GM10248 (cell line): ENCODE measurements at regions not wholly inside any gene's neighbourhood (a gene's known extent, or its start where the extent isn't known, plus 50 kb on each side); places are given as distances from the start of the nearest gene placed in this dataset.

Experiments used
- CTCF ChIA-PET: fragments of 300-600 bp; sonication (Branson Sonifier 250); formaldehyde crosslinking; extraction: SDS; loops from one replicate; lab custom pipeline; 2021; ENCODE audit warnings: antibody characterized with exemption; lab: Yijun Ruan, JAX
- POLR2A ChIA-PET: fragments of 350-650 bp; sonication (Branson Sonifier 250); formaldehyde crosslinking; extraction: SDS; loops from one replicate; lab custom pipeline; 2020; ENCODE audit warnings: antibody characterized with exemption; lab: Yijun Ruan, JAX
- DNase-seq: peaks from one replicate; pipeline ENCODE4 v3.0.0; 2012; ENCODE audit errors: extremely low spot score
- TF ChIP-seq, protein P1 (sequence below): IDR thresholded peaks from 2 replicates; pipeline ENCODE4 v1.5.1; 2012; ENCODE audit warnings: mild to moderate bottlenecking, low read depth; ENCODE audit errors: extremely low read depth, missing control alignments, control extremely low read depth

DNA sequence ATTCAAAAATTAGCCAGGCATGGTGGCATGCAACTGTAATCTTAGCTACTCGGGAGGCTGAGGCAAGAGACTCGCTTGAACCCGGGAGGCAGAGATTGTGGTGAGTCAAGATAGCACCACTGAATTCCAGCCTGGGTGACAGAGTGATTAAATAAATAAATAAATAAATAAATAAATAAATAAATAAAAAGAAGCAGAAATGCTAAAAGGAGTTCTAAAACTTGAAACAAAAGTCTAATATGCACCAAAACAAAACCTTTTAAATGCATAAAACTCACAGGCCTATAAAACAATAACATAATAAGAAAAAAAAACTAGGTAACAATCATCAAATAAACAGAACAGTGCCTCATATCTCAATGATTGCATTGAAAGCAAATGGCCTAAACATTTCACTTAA, 1458.9 kb downstream of the AMY1C start:
- TF ChIP-seq, protein P1, sequence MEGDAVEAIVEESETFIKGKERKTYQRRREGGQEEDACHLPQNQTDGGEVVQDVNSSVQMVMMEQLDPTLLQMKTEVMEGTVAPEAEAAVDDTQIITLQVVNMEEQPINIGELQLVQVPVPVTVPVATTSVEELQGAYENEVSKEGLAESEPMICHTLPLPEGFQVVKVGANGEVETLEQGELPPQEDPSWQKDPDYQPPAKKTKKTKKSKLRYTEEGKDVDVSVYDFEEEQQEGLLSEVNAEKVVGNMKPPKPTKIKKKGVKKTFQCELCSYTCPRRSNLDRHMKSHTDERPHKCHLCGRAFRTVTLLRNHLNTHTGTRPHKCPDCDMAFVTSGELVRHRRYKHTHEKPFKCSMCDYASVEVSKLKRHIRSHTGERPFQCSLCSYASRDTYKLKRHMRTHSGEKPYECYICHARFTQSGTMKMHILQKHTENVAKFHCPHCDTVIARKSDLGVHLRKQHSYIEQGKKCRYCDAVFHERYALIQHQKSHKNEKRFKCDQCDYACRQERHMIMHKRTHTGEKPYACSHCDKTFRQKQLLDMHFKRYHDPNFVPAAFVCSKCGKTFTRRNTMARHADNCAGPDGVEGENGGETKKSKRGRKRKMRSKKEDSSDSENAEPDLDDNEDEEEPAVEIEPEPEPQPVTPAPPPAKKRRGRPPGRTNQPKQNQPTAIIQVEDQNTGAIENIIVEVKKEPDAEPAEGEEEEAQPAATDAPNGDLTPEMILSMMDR: no peak
- no peak for DNase-seq
- ChIA-PET CTCF (no interaction called here), POLR2A (no interaction called here)

DNA sequence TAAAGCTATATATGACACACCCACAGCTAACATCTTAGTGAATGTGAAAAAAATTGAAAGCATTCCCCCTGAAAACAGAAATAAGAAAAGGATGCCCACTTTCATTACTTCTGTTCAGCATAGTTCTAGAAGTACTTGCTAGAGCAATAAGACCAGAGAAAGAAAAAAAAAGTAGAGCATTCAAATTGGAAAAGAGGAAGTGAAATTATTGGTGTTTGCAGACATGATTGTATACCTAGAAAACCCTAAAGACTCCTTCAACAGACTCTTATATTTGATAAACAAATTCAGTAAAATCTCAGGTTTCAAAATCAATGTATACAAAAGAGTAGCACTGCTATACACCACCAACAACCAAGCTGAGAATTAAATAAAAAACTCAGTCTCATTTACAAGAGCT, 1461.0 kb downstream of the AMY1C start:
- POLR2A ChIA-PET: no interaction called here
- DNase-seq: no peak
- CTCF ChIA-PET: interaction anchor here (1.3 kb wide), 1 partner anchor 88 kb away, joined by 3 read pairs; no protein-coding TSS in a partner anchor
- TF ChIP-seq, protein P1: no peak

GRCh38 chr1:105231378-105231777, 1481.7 kb downstream of the AMY1C start:
- CTCF ChIA-PET: no interaction called here
- TF ChIP-seq, protein P1: no peak
- POLR2A ChIA-PET: no interaction called here
- DNase-seq: no peak

GRCh38 chr1:105243411-105243810, 1493.7 kb downstream of the AMY1C start:
- ChIA-PET CTCF (interaction anchor here (1.7 kb wide), 1 partner anchor 14 kb away, joined by 4 read pairs; no protein-coding TSS in a partner anchor), POLR2A (no interaction called here)
- no peak for DNase-seq
- TF ChIP-seq, protein P1: no peak

DNA sequence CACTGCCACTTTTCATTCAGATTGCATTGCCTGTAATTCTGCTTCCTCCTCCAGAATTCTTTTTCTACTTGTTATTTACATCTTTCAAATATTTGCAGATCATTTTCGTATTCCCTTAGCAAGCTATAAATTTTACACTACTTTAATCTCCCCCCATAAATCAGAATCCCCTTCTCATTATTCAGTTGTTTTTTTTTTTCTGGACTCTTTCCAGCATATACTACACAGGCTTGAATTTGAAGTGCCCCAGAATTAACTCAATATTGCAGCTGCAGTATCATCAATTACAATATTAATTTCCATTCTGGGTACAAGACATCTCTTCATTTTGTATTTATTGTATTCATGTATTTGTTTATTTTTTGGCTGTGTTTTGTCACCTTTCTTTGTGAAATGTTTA, 1494.3 kb downstream of the AMY1C start:
- CTCF ChIA-PET: no interaction called here
- TF ChIP-seq, protein P1: no peak
- POLR2A ChIA-PET: no interaction called here
- no peak for DNase-seq

DNA sequence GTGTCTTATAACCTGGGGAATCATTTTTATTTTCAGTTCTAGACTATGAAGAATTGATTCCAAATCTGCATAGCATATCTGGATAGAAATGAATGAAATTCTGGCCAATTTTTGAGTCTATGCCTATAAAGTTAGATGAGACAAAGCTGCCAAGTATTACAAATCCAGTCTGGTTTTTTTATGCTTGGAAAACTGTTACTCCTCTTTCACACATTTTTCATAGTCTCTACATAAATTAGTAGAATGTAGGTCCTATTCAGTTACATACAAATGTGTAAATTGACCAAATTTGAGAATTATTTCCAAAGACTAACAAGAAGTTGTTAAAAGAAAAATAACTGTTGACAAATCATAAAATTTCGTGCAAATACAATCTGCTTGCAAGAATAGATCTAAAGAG, 1505.2 kb downstream of the AMY1C start:
- CTCF ChIA-PET: no interaction called here
- TF ChIP-seq, protein P1: no peak
- POLR2A ChIA-PET: no interaction called here
- DNase-seq: no peak

DNA sequence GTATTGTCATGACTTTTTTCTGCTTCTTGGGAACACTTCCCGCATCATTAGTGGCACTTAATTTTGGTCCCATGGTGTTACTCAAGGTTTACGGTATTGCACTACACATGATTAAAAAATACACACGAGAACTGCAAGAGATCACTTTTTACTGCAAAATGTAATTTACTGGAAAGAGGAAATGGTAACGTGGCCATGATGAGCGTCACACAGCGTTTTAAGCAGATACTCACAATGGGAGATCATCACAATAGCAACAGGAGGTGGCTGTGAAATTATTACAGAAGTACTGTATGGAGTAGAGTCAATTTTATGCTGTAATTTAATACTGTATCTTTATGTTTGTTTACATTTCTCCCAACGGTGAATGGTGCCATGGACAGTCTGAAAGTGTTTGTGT, 1510.3 kb downstream of the AMY1C start:
- TF ChIP-seq, protein P1: no peak
- CTCF ChIA-PET: no interaction called here
- POLR2A ChIA-PET: no interaction called here
- no peak for DNase-seq
